ENCODE measurements at regions not wholly inside any gene's neighbourhood (a gene's known extent, or its start where the extent isn't known, plus 50 kb on each side); places are given as distances from the start of the nearest gene placed in this dataset.

GRCh38 chr3:148149556-148149955 is 548.1 kb upstream of the AGTR1 start:
- TF ChIP-seq CTCF (IDR thresholded peaks at IDR 0.05; ENCODE audit: poor library complexity, severe bottlenecking) = no peak
- no peak for TF ChIP-seq RAD21 (conservative IDR thresholded peaks at IDR 0.05)
- TF ChIP-seq EZH2 (IDR thresholded peaks at IDR 0.05; ENCODE audit: borderline replicate concordance, insufficient read depth, low read length, poor library complexity, severe bottlenecking) = no peak
- TF ChIP-seq POLR2AphosphoS5 (IDR thresholded peaks at IDR 0.05) = no peak
- no peak for TF ChIP-seq REST (IDR thresholded peaks at IDR 0.05; ENCODE audit: borderline replicate concordance)
- peak; percentile 9 for TF ChIP-seq EP300 (conservative IDR thresholded peaks at IDR 0.05; ENCODE audit: poor library complexity, severe bottlenecking)
- TF ChIP-seq SMC3 (conservative IDR thresholded peaks at IDR 0.05; ENCODE audit: poor library complexity) = no peak
- no peak for TF ChIP-seq TAF1 (IDR thresholded peaks at IDR 0.05; ENCODE audit: low read depth)
